Mucosa of rectum (tissue), 2 donors: ENCODE measurements at regions not wholly inside any gene's neighbourhood (a gene's known extent, or its start where the extent isn't known, plus 50 kb on each side); places are given as distances from the start of the nearest gene placed in this dataset.

ENCODE experiments used
- H3K27ac ChIP-seq, 2 donors: one replicate each; pipeline ENCODE4 v1.7.0; 2013; ENCODE audit warnings: inconsistent platforms in 2 of 2, low read depth in 2 of 2, low read length in 2 of 2
- H3K27me3 ChIP-seq, 2 donors: one replicate each; pipeline ENCODE4 v1.7.0; 2013; ENCODE audit warnings: low read length in 2 of 2; ENCODE audit not compliant: control insufficient read depth in 2 of 2, insufficient read depth in 2 of 2
- H3K36me3 ChIP-seq, 2 donors: one replicate each; pipeline ENCODE4 v1.7.0; 2013; ENCODE audit warnings: low read length in 2 of 2; ENCODE audit not compliant: control insufficient read depth in 2 of 2, insufficient read depth in 2 of 2
- H3K4me1 ChIP-seq, 2 donors: one replicate each; pipeline ENCODE4 v1.7.0; 2013; ENCODE audit warnings: low read length in 2 of 2, mild to moderate bottlenecking in 1 of 2; ENCODE audit not compliant: control insufficient read depth in 2 of 2, insufficient read depth in 2 of 2
- H3K4me3 ChIP-seq, 2 donors: one replicate each; pipeline ENCODE4 v1.7.0; 2013; ENCODE audit warnings: low read length in 2 of 2
- H3K9ac ChIP-seq, 2 donors: one replicate each; pipeline ENCODE4 v1.7.0; 2013; ENCODE audit warnings: low read length in 2 of 2, low read depth in 1 of 2, mild to moderate bottlenecking in 1 of 2
- H3K9me3 ChIP-seq, 2 donors: one replicate each; pipeline ENCODE4 v1.7.0; 2013; ENCODE audit warnings: low read length in 2 of 2; ENCODE audit not compliant: control insufficient read depth in 2 of 2
- donor health status: healthy.
- donor health status: Normal muscosa, but diverticular disease.

GRCh38 chr5:35516271-35516670 lies 101.4 kb upstream of the SPEF2 start:
- no peak overlapping the region for H3K27ac ChIP-seq

GRCh38 chr5:35513612-35514011 lies 104.1 kb upstream of the SPEF2 start:
- Histone ChIP-seq H3K4me1 (no peaks in the 10 kb centered on the region), H3K9me3 (no peaks in the 10 kb centered on the region), H3K27ac (no peak overlapping the region), H3K36me3 (no peaks in the 10 kb centered on the region), H3K4me3 (no peak overlapping the region), H3K27me3 (no peaks in the 10 kb centered on the region), H3K9ac (no peak overlapping the region)

More at GRCh38 chr5:35516271-35516670, 101.4 kb upstream of the SPEF2 start:
- H3K27me3 ChIP-seq = no peaks in the 10 kb centered on the region
- H3K4me1 ChIP-seq = no peaks in the 10 kb centered on the region
- H3K36me3 ChIP-seq = no peaks in the 10 kb centered on the region
- no peaks in the 10 kb centered on the region for H3K9me3 ChIP-seq
- H3K9ac ChIP-seq = no peak overlapping the region
- no peak overlapping the region for H3K4me3 ChIP-seq

- Histone ChIP-seq H3K27ac (no peak overlapping the region), H3K36me3 (no peaks in the 10 kb centered on the region), H3K4me1 (no peaks in the 10 kb centered on the region), H3K4me3 (no peak overlapping the region), H3K27me3 (no peaks in the 10 kb centered on the region), H3K9me3 (peaks cover 0 to 2% of the 10 kb centered on the region in 2 donors), H3K9ac (no peak overlapping the region)
These were observed 115.5 kb upstream of the SPEF2 start for GRCh38 chr5:35502206-35502605.

DNA sequence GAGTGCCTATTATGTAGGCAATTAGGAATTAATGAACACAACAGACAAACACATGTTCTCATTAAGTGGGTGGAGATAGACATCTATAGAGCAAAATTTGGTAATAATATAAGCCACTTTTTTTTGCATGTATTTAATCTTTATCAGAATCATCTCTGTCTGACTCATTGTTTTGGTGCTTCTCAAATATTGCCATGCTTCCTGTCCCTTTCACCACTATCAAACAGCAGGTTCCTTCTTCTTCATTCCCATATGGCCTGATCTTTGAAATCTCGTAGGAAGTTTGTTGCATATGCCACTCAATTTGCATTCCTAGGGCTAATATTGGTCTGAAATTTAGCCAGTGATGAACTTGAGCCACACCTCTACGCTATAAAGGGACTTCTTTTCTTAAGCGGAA lies 128.9 kb upstream of the SPEF2 start:
- H3K9me3 ChIP-seq = no peaks in the 10 kb centered on the region
- no peak overlapping the region for H3K27ac ChIP-seq
- H3K36me3 ChIP-seq = no peaks in the 10 kb centered on the region
- no peak overlapping the region for H3K9ac ChIP-seq
- no peak overlapping the region for H3K4me3 ChIP-seq
- no peaks in the 10 kb centered on the region for H3K4me1 ChIP-seq
- H3K27me3 ChIP-seq = no peaks in the 10 kb centered on the region

GRCh38 chr5:35488055-35488454 lies 129.6 kb upstream of the SPEF2 start:
- H3K9ac ChIP-seq = no peak overlapping the region
- H3K4me1 ChIP-seq = no peaks in the 10 kb centered on the region
- no peaks in the 10 kb centered on the region for H3K27me3 ChIP-seq
- H3K36me3 ChIP-seq = no peaks in the 10 kb centered on the region
- H3K27ac ChIP-seq = no peak overlapping the region
- H3K9me3 ChIP-seq = no peaks in the 10 kb centered on the region
- H3K4me3 ChIP-seq = no peak overlapping the region

DNA sequence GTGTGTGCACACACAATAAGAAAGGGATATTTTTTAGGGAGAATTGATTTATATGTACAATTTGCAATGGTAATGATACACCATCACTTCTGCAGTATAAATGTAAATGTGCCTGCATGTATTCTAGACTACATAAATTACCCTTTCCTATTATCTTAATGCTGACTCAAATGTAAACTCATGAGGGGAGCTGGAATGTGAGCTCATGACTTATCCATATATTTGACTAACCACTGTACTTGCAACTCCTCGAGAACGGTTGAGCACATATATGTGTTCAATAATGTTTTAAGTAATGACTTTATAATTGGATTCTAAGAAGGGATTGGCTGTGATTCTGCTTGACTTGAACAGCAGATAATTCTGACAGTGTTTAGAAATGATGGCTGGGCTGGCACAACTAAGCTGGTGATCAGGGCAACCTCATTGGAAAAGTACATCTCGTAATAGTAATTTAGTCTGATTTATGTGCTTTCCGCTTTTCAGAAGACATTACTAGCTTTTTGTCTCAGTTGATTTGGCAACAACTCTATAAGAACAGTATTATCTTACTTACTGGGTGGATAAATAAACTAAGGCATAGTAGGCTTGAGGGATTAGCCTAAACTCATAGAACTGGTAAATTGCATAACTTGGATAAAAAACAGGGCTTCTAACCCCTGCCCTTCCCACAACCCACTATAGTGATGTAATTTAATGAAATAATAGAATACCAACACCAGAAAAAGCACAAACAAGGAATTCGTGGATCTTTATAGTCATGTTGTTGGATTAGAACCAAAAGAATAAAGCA lies 130.2 kb upstream of the SPEF2 start:
- Histone ChIP-seq H3K9ac (no peak overlapping the region), H3K9me3 (no peaks in the 10 kb centered on the region), H3K4me1 (no peaks in the 10 kb centered on the region), H3K27ac (no peak overlapping the region), H3K27me3 (no peaks in the 10 kb centered on the region), H3K4me3 (no peak overlapping the region), H3K36me3 (no peaks in the 10 kb centered on the region)

GRCh38 chr5:35485487-35485886 lies 132.2 kb upstream of the SPEF2 start:
- Histone ChIP-seq H3K9ac (no peak overlapping the region), H3K9me3 (no peaks in the 10 kb centered on the region), H3K27ac (no peak overlapping the region), H3K36me3 (no peaks in the 10 kb centered on the region), H3K4me1 (no peaks in the 10 kb centered on the region), H3K4me3 (no peak overlapping the region), H3K27me3 (no peaks in the 10 kb centered on the region)

DNA sequence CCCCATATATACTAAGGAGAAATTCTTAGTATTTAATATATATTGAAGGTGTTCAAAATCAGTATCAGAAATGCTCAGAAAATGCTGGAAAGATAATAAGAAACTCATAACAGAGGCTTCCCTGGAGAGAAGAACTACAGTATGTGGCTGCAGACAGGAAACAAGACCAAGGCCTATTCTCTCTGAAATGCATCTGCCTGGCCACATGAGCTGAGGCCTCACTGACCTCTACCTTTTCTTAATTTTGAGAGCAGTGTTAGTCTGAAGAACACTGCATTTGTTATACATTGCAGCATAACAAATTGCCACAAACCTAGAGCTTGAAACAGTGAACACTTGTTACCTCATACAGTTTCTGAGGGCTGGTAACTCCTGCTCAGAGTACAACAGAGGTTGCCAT lies 133.4 kb upstream of the SPEF2 start:
- Histone ChIP-seq H3K36me3 (no peaks in the 10 kb centered on the region), H3K9me3 (no peaks in the 10 kb centered on the region), H3K9ac (no peak overlapping the region), H3K27me3 (no peaks in the 10 kb centered on the region), H3K4me1 (no peaks in the 10 kb centered on the region), H3K4me3 (no peak overlapping the region), H3K27ac (no peak overlapping the region)

- Histone ChIP-seq H3K9ac (no peak overlapping the region), H3K27me3 (no peaks in the 10 kb centered on the region), H3K36me3 (no peaks in the 10 kb centered on the region), H3K27ac (no peak overlapping the region), H3K4me3 (no peak overlapping the region), H3K9me3 (no peaks in the 10 kb centered on the region), H3K4me1 (no peaks in the 10 kb centered on the region)
These were observed 133.9 kb upstream of the SPEF2 start for GRCh38 chr5:35483780-35484179.

- no peak overlapping the region for H3K27ac ChIP-seq
- no peaks in the 10 kb centered on the region for H3K27me3 ChIP-seq
- H3K36me3 ChIP-seq = no peaks in the 10 kb centered on the region
- no peak overlapping the region for H3K9ac ChIP-seq
- H3K4me1 ChIP-seq = no peaks in the 10 kb centered on the region
- no peak overlapping the region for H3K4me3 ChIP-seq
- H3K9me3 ChIP-seq = no peaks in the 10 kb centered on the region
These were observed 134.5 kb upstream of the SPEF2 start for GRCh38 chr5:35483191-35483590.
